Tibial nerve (tissue), 4 donors: ENCODE measurements at regions not wholly inside any gene's neighbourhood (a gene's known extent, or its start where the extent isn't known, plus 50 kb on each side); places are given as distances from the start of the nearest gene placed in this dataset.

ENCODE experiments used
- CTCF ChIP-seq, 5 experiments: fragments of 200-600 bp in 3 of 5; fragments of 450-650 bp in 2 of 5; sonication (generic) in 3 of 5; IDR thresholded peaks; one replicate each; pipeline ENCODE4 v1.5.1; 2016 to 2019; ENCODE audit warnings: antibody characterized with exemption in 5 of 5, mild to moderate bottlenecking in 3 of 5, moderate library complexity in 2 of 5
- EP300 ChIP-seq, 2 donors: sonication (generic); formaldehyde crosslinking; IDR thresholded peaks; one replicate each; pipeline ENCODE4 v1.6.1; 2017; ENCODE audit warnings: antibody characterized with exemption in 2 of 2, mild to moderate bottlenecking in 1 of 2
- POLR2A ChIP-seq, 2 donors: fragments of 450-650 bp; IDR thresholded peaks; one replicate each; pipeline ENCODE4 v1.6.1; 2017; ENCODE audit warnings: antibody characterized with exemption in 2 of 2, mild to moderate bottlenecking in 2 of 2, moderate library complexity in 2 of 2

- no peak for TF ChIP-seq CTCF (IDR thresholded peaks at IDR 0.05)
- TF ChIP-seq POLR2A (IDR thresholded peaks at IDR 0.05): no peak
- TF ChIP-seq EP300 (IDR thresholded peaks at IDR 0.05): no peak
Observed at GRCh38 chr13:74741732-74742131, 607.5 kb upstream of the KLF12 start.
